ENCODE measurements at regions not wholly inside any gene's neighbourhood (a gene's known extent, or its start where the extent isn't known, plus 50 kb on each side); places are given as distances from the start of the nearest gene placed in this dataset.

DNA sequence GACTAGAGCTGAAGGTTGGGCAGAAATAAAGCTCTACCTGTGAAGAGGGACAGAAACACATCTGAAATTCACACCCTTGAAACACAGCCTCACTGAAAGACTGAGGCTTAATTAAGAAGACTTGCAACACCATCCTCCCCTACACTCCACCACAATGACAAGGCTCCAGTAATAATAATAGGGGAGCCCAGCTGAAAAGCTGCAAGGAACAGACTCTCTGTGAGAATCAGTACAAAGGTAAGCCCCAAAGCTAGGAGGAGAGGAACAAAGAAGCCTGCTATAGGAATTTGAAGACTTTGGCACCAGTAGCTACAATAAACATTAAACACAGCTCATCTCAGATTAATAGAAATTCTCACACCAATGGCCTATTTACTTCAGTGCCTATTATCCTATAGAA is 176.9 kb downstream of the FAT3 start:
- Mint-ChIP-seq H3K36me3 (ENCODE audit: low read depth) (peaks cover 2% of the 10 kb centered on the region), H3K27ac (no peak overlapping the region), H3K27me3 (no peaks in the 10 kb centered on the region), H3K4me1 (no peaks in the 10 kb centered on the region), H3K4me3 (no peak overlapping the region)
- H3K9me3 ChIP-seq (ENCODE audit: control insufficient read depth, low read length, poor library complexity, severe bottlenecking), result no peaks in the 10 kb centered on the region
- DNase-seq (no peak), ATAC-seq (no peak)

DNA sequence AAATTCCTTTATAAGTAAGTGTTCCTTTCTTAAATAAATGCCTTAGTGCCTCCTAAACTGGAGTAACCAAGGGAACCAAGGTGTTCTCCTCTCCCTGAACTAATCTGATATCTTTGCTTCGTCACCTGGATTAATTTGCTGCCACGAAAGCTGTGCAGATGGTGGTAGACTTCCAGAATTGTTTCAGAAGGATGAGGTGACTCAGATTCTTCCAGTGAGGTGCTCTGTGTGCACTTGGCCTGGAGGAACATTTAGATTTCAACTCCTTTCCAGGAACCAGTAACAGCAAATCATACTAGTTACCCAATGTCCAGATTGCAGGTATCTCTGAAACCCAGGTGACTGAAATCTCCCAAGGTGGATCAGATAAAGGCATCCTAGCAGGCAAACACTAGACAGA is 181.9 kb downstream of the FAT3 start:
- Mint-ChIP-seq H3K4me3 (no peak overlapping the region), H3K27ac (no peak overlapping the region), H3K4me1 (no peaks in the 10 kb centered on the region), H3K36me3 (ENCODE audit: low read depth) (no peaks in the 10 kb centered on the region), H3K27me3 (no peaks in the 10 kb centered on the region)
- H3K9me3 ChIP-seq (ENCODE audit: control insufficient read depth, low read length, poor library complexity, severe bottlenecking), result no peaks in the 10 kb centered on the region
- no peak for ATAC-seq
- no peak for DNase-seq

DNA sequence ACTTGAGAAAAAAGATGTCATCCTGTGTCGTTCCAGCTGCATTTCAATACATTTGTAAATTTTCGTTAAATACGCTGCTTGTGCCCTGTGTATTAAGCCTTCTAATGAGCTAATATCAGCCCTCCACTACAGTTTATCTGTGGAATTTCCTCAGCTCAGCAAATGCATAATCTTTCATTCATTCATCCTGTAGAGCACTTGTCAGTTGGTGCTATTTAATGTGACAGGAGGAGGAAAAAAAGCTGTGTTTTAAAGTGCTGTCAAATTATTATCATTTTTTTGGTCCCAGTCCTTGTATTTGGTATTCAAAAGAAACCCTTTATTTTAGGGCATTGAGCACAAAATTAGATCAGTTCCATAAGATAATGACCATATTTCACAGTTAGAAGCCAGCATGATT is 184.7 kb downstream of the FAT3 start:
- ATAC-seq, result no peak
- no peaks in the 10 kb centered on the region for H3K4me1 Mint-ChIP-seq
- no peak overlapping the region for H3K4me3 Mint-ChIP-seq
- no peak overlapping the region for H3K27ac Mint-ChIP-seq
- H3K27me3 Mint-ChIP-seq, result no peaks in the 10 kb centered on the region
- H3K36me3 Mint-ChIP-seq (ENCODE audit: low read depth), result no peaks in the 10 kb centered on the region
- no peaks in the 10 kb centered on the region for H3K9me3 ChIP-seq (ENCODE audit: control insufficient read depth, low read length, poor library complexity, severe bottlenecking)
- no peak for DNase-seq

DNA sequence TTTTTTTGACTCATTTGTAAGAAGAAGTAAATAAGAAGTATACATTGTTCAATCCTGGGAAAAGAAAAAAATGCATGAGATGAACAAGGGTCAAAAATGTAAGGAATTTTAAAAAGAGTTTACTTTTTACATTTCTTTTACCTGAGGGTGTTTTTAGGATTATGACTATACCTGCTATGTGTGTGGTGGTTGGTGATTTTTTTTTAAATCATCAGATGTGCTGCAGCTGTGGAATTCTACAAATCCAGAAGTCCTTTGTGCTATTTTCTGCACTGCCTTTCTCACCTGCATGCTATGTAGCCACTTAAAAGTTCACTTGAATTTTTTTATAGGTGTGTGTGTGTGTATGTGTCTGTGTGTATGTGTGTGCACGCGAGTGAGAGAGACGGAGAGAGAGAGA is 185.3 kb downstream of the FAT3 start:
- no peaks in the 10 kb centered on the region for H3K27me3 Mint-ChIP-seq
- no peak overlapping the region for H3K4me3 Mint-ChIP-seq
- no peak for DNase-seq
- no peaks in the 10 kb centered on the region for H3K4me1 Mint-ChIP-seq
- H3K9me3 ChIP-seq (ENCODE audit: control insufficient read depth, low read length, poor library complexity, severe bottlenecking), result no peaks in the 10 kb centered on the region
- H3K27ac Mint-ChIP-seq, result no peak overlapping the region
- ATAC-seq, result no peak
- H3K36me3 Mint-ChIP-seq (ENCODE audit: low read depth), result no peaks in the 10 kb centered on the region

DNA sequence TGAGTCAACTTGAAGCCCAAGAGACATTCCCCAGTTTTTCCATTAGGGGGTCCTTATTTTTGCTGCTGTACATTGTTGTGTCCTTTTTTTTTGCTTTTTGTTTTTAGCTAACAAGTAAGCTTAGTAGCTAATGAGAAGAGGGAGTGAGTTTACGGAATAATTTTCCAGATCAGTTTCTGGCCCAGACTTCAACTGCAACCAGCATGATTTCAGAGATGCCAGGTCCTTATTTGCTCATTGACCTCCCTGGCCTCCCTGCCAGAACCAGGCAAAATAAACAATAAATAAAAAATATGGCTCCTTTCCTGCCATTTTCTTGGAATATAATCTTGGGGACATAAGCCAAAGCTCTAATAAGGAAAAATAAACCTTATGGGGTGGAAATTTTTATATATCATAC is 185.9 kb downstream of the FAT3 start:
- ATAC-seq (no peak), DNase-seq (no peak)
- H3K27me3 Mint-ChIP-seq, result no peaks in the 10 kb centered on the region
- no peaks in the 10 kb centered on the region for H3K4me1 Mint-ChIP-seq
- no peak overlapping the region for H3K4me3 Mint-ChIP-seq
- H3K9me3 ChIP-seq (ENCODE audit: control insufficient read depth, low read length, poor library complexity, severe bottlenecking), result no peaks in the 10 kb centered on the region
- H3K27ac Mint-ChIP-seq, result no peak overlapping the region
- H3K36me3 Mint-ChIP-seq (ENCODE audit: low read depth), result no peaks in the 10 kb centered on the region

DNA sequence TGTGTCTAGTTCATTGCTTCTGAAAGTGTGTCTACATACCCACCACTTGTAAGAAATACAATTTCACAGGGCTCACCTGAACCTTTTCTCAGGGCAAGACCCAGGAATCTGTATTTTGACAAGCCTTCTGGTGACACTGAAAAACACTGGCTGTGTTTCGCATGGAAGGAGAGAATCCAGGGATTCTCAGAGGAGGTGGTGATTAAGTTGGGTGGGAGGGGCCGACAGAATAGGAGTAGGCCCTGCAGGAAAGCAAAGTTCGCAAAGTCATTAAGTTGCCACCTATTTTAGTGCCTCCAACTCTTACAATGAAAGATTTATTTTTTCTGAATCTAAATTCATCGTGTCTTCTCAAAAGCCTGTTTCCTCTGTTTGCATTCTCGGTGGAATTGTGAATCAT is 186.8 kb downstream of the FAT3 start:
- H3K4me1 Mint-ChIP-seq, result no peaks in the 10 kb centered on the region
- H3K27me3 Mint-ChIP-seq, result no peaks in the 10 kb centered on the region
- ATAC-seq (no peak), DNase-seq (no peak)
- H3K36me3 Mint-ChIP-seq (ENCODE audit: low read depth), result no peaks in the 10 kb centered on the region
- H3K9me3 ChIP-seq (ENCODE audit: control insufficient read depth, low read length, poor library complexity, severe bottlenecking), result no peaks in the 10 kb centered on the region
- no peak overlapping the region for H3K4me3 Mint-ChIP-seq
- H3K27ac Mint-ChIP-seq, result no peak overlapping the region

DNA sequence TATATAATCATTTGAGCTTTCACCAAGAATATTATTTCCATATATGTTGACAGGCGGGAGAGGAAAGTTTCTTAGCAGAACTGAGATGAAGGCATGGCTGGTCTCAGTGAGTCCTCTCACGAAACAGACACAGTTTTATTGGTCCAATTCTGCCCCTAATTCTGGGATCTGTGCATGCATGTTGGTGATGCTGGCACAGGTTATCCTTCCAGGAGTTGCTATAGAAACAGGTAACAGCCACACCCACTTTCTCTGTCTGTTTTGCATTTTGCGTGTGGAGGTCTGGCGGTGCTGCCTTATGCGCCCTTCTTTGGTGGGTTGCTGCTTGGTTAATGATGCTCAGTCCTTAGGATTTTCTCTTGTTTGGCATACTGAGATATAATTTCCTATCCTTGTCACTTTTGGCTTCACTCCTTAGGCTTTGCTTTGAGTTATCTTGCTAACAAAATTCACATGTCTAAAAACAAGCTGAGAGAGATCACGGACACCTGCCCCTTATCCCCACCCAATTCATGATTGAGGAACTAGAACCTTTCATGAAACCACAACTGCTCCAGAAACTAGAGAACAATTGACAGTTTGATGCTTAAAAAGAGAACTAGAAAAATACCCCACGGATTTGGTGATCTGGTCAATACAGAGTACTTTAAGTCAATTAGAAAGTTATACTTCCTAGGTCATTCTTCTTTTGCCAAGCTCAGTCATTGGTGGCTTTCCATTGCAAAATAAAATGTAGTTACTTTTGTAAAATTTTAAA is 189.3 kb downstream of the FAT3 start:
- Mint-ChIP-seq H3K4me3 (no peak overlapping the region), H3K27me3 (no peaks in the 10 kb centered on the region), H3K27ac (no peak overlapping the region), H3K36me3 (ENCODE audit: low read depth) (no peaks in the 10 kb centered on the region), H3K4me1 (no peaks in the 10 kb centered on the region)
- ATAC-seq, result no peak
- H3K9me3 ChIP-seq (ENCODE audit: control insufficient read depth, low read length, poor library complexity, severe bottlenecking), result no peaks in the 10 kb centered on the region
- no peak for DNase-seq

DNA sequence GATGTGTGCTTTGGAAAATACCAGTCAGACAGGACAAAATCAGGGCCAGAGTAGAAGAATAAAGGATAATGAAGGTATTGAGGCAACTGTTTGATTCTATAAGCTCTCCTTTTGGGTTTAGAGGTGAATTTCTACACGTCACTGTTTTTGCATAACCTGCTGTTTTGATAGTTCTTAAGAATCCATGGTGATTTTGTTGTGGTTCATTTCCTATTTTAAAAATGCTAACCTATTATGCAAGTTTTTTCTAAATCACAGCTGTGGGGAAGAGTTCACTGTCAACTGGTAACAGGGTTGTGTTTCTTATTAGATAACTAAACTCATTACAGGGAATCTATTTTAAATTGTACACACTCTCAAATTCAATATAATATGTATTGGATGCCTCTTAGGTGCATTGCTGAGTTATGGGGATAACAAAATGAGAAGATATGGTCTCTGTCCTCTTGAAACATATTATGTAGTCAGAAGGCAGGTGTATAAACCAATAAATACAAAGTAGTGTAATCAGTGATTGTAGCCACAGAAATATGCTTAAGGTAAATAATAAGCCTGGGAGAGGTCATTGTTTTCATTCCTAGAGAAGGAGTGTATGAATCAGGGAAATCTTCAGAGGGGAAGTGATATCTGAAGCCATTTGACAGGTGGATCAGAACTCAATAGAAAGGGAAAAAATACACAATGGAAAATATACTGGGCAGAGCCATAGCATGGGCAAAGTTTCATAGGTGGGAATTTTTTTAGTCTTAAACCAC is 192.5 kb downstream of the FAT3 start:
- H3K9me3 ChIP-seq (ENCODE audit: control insufficient read depth, low read length, poor library complexity, severe bottlenecking), result no peaks in the 10 kb centered on the region
- ATAC-seq, result no peak
- no peaks in the 10 kb centered on the region for H3K4me1 Mint-ChIP-seq
- no peak overlapping the region for H3K4me3 Mint-ChIP-seq
- H3K27me3 Mint-ChIP-seq, result no peaks in the 10 kb centered on the region
- no peak for DNase-seq
- H3K36me3 Mint-ChIP-seq (ENCODE audit: low read depth), result no peaks in the 10 kb centered on the region
- no peak overlapping the region for H3K27ac Mint-ChIP-seq

DNA sequence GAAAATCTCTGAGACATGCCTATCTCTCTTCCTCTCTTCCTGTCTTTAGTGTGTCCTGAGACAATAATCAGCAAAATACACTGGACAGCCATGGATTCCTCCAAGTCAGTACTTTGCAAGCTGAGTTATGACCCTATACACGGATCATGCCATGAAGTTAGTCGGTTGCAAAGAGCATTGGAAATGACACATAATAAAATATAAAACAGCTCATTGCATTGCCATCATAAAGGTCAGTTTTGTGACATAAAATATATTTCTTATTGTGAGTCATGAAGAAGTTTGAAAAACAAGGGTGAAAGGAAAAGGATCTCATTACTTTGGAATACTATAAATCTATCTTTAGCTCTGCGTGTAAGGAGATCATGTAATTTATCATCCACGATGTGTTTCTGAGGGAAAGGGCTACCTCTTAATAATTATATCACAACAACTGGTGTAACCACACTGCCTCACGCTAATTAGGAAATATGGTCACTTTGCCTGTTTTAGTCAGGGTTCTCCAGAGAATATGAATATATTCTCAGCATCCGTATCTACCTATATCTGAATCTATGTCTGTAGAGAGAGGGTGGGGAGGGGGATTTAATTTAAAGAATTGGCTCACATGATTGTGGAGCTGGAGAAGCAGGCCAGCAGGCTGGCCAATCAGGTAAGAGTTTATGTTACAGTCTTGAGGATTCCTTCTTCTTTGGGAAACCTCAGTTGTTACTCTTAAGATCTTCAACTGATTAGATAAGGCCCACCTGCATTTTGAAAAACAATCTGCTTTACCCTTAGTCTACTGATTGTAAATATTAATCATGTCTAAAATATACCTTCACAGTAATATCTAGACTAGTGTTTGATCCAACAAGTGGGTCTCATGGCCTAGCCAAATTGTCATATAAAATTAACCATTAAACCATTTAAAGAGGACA is 198.8 kb downstream of the FAT3 start:
- no peak overlapping the region for H3K27ac Mint-ChIP-seq
- DNase-seq (no peak), ATAC-seq (no peak)
- H3K4me1 Mint-ChIP-seq, result no peaks in the 10 kb centered on the region
- H3K4me3 Mint-ChIP-seq, result no peak overlapping the region
- no peaks in the 10 kb centered on the region for H3K27me3 Mint-ChIP-seq
- no peaks in the 10 kb centered on the region for H3K36me3 Mint-ChIP-seq (ENCODE audit: low read depth)
- H3K9me3 ChIP-seq (ENCODE audit: control insufficient read depth, low read length, poor library complexity, severe bottlenecking), result no peaks in the 10 kb centered on the region

DNA sequence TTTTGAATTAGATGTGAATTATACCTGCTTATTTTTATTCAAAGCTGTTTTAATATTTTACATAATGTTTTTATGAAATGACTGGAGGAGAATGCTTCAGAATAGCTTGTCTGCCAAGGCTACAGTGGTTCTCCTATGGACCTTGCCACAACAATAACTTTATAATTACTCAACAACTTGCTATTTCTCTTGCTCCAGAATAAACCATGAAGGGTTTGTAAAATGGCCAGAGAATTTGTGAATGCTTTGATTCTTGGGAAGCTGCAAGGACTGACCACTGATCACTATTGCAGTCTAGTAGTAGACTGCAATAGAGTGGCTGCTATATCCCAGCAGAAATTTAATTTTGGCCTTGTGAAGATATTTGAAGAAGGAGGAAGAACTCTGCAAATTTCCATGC is 199.7 kb downstream of the FAT3 start:
- no peaks in the 10 kb centered on the region for H3K27me3 Mint-ChIP-seq
- no peaks in the 10 kb centered on the region for H3K4me1 Mint-ChIP-seq
- no peak for DNase-seq
- H3K27ac Mint-ChIP-seq, result no peak overlapping the region
- no peak for ATAC-seq
- H3K4me3 Mint-ChIP-seq, result no peak overlapping the region
- H3K9me3 ChIP-seq (ENCODE audit: control insufficient read depth, low read length, poor library complexity, severe bottlenecking), result no peaks in the 10 kb centered on the region
- no peaks in the 10 kb centered on the region for H3K36me3 Mint-ChIP-seq (ENCODE audit: low read depth)

DNA sequence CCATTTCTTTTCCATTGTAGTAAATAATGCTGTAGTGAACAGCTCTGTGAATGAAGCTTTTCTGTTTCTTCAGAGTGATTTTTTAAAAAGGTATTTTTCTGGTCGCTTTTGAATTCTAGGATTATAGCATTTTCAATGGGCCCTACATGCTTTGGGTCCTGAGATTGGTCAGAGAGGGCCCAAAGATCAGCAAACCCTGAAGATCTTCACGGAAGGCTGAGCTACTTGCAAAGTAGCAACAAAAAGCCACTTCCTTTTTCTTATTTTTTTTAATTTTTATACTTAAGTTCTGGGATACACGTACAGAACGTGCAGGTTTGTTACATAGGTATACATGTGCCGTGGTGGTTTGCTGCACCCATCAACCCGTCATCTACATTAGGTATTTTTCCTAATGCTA is 200.5 kb downstream of the FAT3 start:
- H3K27ac Mint-ChIP-seq, result no peak overlapping the region
- ATAC-seq, result no peak
- no peaks in the 10 kb centered on the region for H3K27me3 Mint-ChIP-seq
- no peak overlapping the region for H3K4me3 Mint-ChIP-seq
- no peaks in the 10 kb centered on the region for H3K9me3 ChIP-seq (ENCODE audit: control insufficient read depth, low read length, poor library complexity, severe bottlenecking)
- no peaks in the 10 kb centered on the region for H3K4me1 Mint-ChIP-seq
- no peaks in the 10 kb centered on the region for H3K36me3 Mint-ChIP-seq (ENCODE audit: low read depth)
- no peak for DNase-seq

DNA sequence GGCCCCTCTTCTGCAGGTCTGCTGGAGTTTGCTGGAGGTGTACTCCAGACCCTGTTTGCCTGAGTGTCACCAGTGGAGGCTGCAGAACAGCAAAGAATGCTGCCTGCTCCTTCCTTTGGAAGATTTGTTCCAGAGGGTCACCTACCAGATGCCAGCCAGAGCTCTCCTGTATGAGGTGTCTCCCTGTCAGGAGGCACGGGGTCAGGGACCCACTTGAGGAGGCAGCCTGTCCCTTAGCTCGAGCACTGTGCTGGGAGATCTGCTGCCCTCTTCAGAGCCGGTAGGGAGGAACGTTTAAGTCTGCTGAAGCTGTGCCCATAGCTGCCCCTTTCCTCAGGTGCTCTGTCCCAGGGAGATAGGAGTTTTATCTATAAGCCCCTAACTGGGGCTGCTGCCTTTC is 207.9 kb downstream of the FAT3 start:
- DNase-seq (no peak), ATAC-seq (no peak)
- Mint-ChIP-seq H3K4me1 (no peaks in the 10 kb centered on the region), H3K36me3 (ENCODE audit: low read depth) (no peaks in the 10 kb centered on the region), H3K4me3 (no peak overlapping the region), H3K27ac (no peak overlapping the region), H3K27me3 (no peaks in the 10 kb centered on the region)
- H3K9me3 ChIP-seq (ENCODE audit: control insufficient read depth, low read length, poor library complexity, severe bottlenecking), result no peaks in the 10 kb centered on the region
